ENCODE measurements at regions not wholly inside any gene's neighbourhood (a gene's known extent, or its start where the extent isn't known, plus 50 kb on each side); places are given as distances from the start of the nearest gene placed in this dataset.

DNA sequence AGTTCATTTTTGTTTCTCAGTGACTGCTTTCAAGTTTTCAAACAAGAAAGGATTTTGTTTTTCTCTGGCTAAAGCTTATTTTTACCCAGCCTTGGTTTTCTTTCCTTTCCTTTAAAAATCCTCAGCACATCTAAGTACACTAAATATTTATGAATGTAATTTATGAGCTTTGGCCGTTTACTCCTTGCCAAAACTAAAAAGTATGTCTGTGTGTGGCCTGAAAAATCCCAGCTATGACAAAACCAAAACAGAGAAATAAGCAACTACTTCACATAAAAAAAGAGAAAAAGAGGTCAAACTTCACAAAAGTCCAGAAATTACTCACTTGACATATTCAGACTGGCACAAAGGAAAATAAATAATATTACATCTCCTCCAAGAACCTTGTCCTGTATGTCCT is 365.1 kb upstream of the NFE2L3 start:
- Mint-ChIP-seq H3K9me3 (ENCODE audit: unreplicated experiment) (no peaks in the 10 kb centered on the region), H3K36me3 (ENCODE audit: low read depth, unreplicated experiment) (no peaks in the 10 kb centered on the region), H3K27ac (ENCODE audit: unreplicated experiment) (no peak overlapping the region), H3K4me1 (ENCODE audit: unreplicated experiment) (peaks cover 7% of the 10 kb centered on the region), H3K4me3 (ENCODE audit: unreplicated experiment) (no peak overlapping the region), H3K27me3 (ENCODE audit: unreplicated experiment) (no peaks in the 10 kb centered on the region)
- no peak for DNase-seq (ENCODE audit: low spot score)
- TF ChIP-seq CTCF (IDR thresholded peaks at IDR 0.05; ENCODE audit: unreplicated experiment), result no peak

DNA sequence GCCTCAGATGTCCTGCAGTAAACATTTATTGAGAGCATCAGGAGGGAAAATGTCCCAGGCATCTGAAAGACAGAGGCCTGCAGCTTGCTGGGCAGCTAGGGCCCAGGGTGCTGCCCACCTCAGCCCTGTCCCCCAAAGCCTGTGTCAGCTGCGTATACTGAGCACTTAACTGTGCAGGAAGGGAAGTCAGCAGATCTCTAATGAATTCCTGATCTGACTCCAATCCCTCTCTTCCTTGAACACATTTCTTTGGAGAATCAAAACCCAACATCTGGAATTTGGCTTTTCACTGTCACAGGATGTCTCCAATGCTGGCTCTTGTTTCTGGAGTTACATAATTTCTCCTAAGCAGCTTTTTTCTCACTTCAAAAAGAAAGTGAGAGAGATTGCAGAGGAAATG is 364.7 kb upstream of the NFE2L3 start:
- H3K4me1 Mint-ChIP-seq (ENCODE audit: unreplicated experiment), result peaks cover 7% of the 10 kb centered on the region
- no peak overlapping the region for H3K4me3 Mint-ChIP-seq (ENCODE audit: unreplicated experiment)
- H3K27ac Mint-ChIP-seq (ENCODE audit: unreplicated experiment), result no peak overlapping the region
- no peaks in the 10 kb centered on the region for H3K36me3 Mint-ChIP-seq (ENCODE audit: low read depth, unreplicated experiment)
- H3K27me3 Mint-ChIP-seq (ENCODE audit: unreplicated experiment), result no peaks in the 10 kb centered on the region
- no peak for TF ChIP-seq CTCF (IDR thresholded peaks at IDR 0.05; ENCODE audit: unreplicated experiment)
- no peak for DNase-seq (ENCODE audit: low spot score)
- no peaks in the 10 kb centered on the region for H3K9me3 Mint-ChIP-seq (ENCODE audit: unreplicated experiment)

GRCh38 chr7:25788371-25788770 is 363.6 kb upstream of the NFE2L3 start:
- TF ChIP-seq CTCF (IDR thresholded peaks at IDR 0.05; ENCODE audit: unreplicated experiment), result no peak
- DNase-seq (ENCODE audit: low spot score), result no peak
- Mint-ChIP-seq H3K4me3 (ENCODE audit: unreplicated experiment) (no peak overlapping the region), H3K27ac (ENCODE audit: unreplicated experiment) (no peak overlapping the region), H3K27me3 (ENCODE audit: unreplicated experiment) (no peaks in the 10 kb centered on the region), H3K9me3 (ENCODE audit: unreplicated experiment) (no peaks in the 10 kb centered on the region), H3K4me1 (ENCODE audit: unreplicated experiment) (peaks cover 7% of the 10 kb centered on the region), H3K36me3 (ENCODE audit: low read depth, unreplicated experiment) (no peaks in the 10 kb centered on the region)

GRCh38 chr7:25788961-25789620 is 362.9 kb upstream of the NFE2L3 start:
- no peak overlapping the region for H3K4me3 Mint-ChIP-seq (ENCODE audit: unreplicated experiment)
- no peak for TF ChIP-seq CTCF (IDR thresholded peaks at IDR 0.05; ENCODE audit: unreplicated experiment)
- DNase-seq (ENCODE audit: low spot score), result no peak
- no peaks in the 10 kb centered on the region for H3K9me3 Mint-ChIP-seq (ENCODE audit: unreplicated experiment)
- no peak overlapping the region for H3K27ac Mint-ChIP-seq (ENCODE audit: unreplicated experiment)
- H3K4me1 Mint-ChIP-seq (ENCODE audit: unreplicated experiment), result peaks cover 7% of the 10 kb centered on the region
- no peaks in the 10 kb centered on the region for H3K27me3 Mint-ChIP-seq (ENCODE audit: unreplicated experiment)
- H3K36me3 Mint-ChIP-seq (ENCODE audit: low read depth, unreplicated experiment), result no peaks in the 10 kb centered on the region

DNA sequence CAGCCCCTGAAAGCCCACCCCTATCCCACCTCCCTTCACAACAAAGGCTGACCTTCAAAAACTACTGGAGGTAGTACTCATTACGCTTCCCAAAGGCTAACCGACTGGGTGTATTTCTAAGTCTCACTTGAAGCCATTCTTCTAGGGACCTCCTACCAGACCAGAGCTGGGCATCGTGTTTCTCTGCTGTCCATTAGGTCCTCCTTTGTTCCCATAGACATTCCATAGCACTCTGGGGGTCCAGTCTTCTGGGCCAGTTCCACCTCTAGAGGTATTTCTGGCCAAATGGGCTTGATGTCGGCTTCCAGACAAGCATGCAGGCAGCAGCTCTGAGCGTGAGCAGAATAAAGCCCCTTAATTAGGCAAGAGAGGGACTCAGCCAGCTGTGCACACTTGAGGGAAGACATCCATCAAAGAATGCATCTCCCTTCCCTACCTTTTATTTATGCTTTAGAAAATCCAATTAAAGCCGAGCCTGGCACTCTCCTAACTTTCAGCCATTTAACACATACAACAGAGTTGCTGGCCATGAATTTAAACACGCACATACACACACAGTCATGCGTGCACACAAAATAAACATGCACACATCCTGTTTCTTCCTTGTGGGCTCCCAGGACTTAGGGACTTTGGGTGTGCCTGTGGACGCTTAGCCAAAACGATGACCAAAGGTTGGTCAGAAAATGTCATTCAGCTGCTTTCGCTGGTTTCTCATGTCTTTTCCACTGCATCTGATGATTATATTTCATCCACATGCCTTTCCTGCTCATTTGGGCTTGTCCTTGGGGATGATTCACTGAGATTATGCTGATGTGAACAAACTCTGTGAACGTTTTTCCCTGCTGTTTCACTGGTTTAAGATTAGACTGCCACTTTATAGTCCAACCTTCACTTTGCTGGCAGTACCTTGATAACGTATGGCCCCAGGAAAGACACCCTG is 362.0 kb upstream of the NFE2L3 start:
- no peak overlapping the region for H3K27ac Mint-ChIP-seq (ENCODE audit: unreplicated experiment)

More for the DNA sequence above, 362.0 kb upstream of the NFE2L3 start:
- H3K4me3 Mint-ChIP-seq (ENCODE audit: unreplicated experiment), result no peak overlapping the region
- TF ChIP-seq CTCF (IDR thresholded peaks at IDR 0.05; ENCODE audit: unreplicated experiment), result no peak
- no peaks in the 10 kb centered on the region for H3K36me3 Mint-ChIP-seq (ENCODE audit: low read depth, unreplicated experiment)
- DNase-seq (ENCODE audit: low spot score), result no peak
- H3K9me3 Mint-ChIP-seq (ENCODE audit: unreplicated experiment), result no peaks in the 10 kb centered on the region
- peaks cover 7% of the 10 kb centered on the region for H3K4me1 Mint-ChIP-seq (ENCODE audit: unreplicated experiment)
- H3K27me3 Mint-ChIP-seq (ENCODE audit: unreplicated experiment), result no peaks in the 10 kb centered on the region
